Testis (tissue), 2 donors: ENCODE measurements at regions not wholly inside any gene's neighbourhood (a gene's known extent, or its start where the extent isn't known, plus 50 kb on each side); places are given as distances from the start of the nearest gene placed in this dataset.

ENCODE experiments used
- DNase-seq: peaks from one replicate; pipeline ENCODE4 v3.0.0-alpha.2; 2019
- H3K27ac ChIP-seq, 2 donors: fragments of 200-600 bp; sonication (generic); one replicate each; pipeline ENCODE4 v1.5.1; 2019
- H3K27me3 ChIP-seq: fragments of 200-600 bp; sonication (generic); one replicate; pipeline ENCODE4 v1.5.1; 2019
- H3K36me3 ChIP-seq: fragments of 200-600 bp; sonication (generic); one replicate; pipeline ENCODE4 v1.5.1; 2017; ENCODE audit warnings: low read depth; ENCODE audit errors: missing control alignments
- H3K4me1 ChIP-seq: fragments of 200-600 bp; sonication (generic); one replicate; pipeline ENCODE4 v1.5.1; 2019
- H3K4me3 ChIP-seq, 2 donors: fragments of 200-600 bp; sonication (generic); one replicate each; pipeline ENCODE4 v1.5.1; 2017 to 2019
- H3K9me3 ChIP-seq: fragments of 200-600 bp; sonication (generic); one replicate; pipeline ENCODE4 v1.5.1; 2017
- CTCF ChIP-seq, 3 experiments: fragments of 450-650 bp in 2 of 3; fragments of 200-600 bp in 1 of 3; sonication (generic) in 1 of 3; IDR thresholded peaks; one replicate each; pipeline ENCODE4 v1.5.1; 2016 to 2019; ENCODE audit warnings: antibody characterized with exemption in 3 of 3, mild to moderate bottlenecking in 2 of 3, moderate library complexity in 1 of 3
- POLR2A ChIP-seq: fragments of 450-650 bp; IDR thresholded peaks from one replicate; pipeline ENCODE4 v1.6.1; 2017; ENCODE audit warnings: antibody characterized with exemption, mild to moderate bottlenecking, moderate library complexity
- WGBS, 2 donors: methylation state at CpG; one replicate each; pipeline ENCODE4 v1.1.5; 2018; 5-methylcytosine and 5-hydroxymethylcytosine counted together
- intact Hi-C: fragments of 100-400 bp; cut with DNase I; formaldehyde crosslinking; loops from one replicate; pipeline ENCODE4 v1.15.1; 2023; ENCODE audit warnings: low total_unique reads

- WGBS, 2 donors: 71 to 79% methylated on average over 6 of the region's 6 CpGs
- no peaks in the 10 kb centered on the region for H3K4me1 ChIP-seq
- H3K9me3 ChIP-seq: no peaks in the 10 kb centered on the region
- intact Hi-C loops: no loop called here
- H3K4me3 ChIP-seq: no peak overlapping the region
- no peaks in the 10 kb centered on the region for H3K27me3 ChIP-seq
- no peak overlapping the region for H3K27ac ChIP-seq
- DNase-seq: no peak
- H3K36me3 ChIP-seq: no peaks in the 10 kb centered on the region
- TF ChIP-seq CTCF (IDR thresholded peaks at IDR 0.05) (no peak), POLR2A (no peak)
Observed at GRCh38 chr7:21125297-21125696, 302.6 kb upstream of the SP4 start.

GRCh38 chr7:21128062-21128817 is 299.6 kb upstream of the SP4 start:
- TF ChIP-seq POLR2A (no peak), CTCF (IDR thresholded peaks at IDR 0.05) (no peak)
- no peak for DNase-seq
- Histone ChIP-seq H3K27me3 (no peaks in the 10 kb centered on the region), H3K27ac (no peak overlapping the region), H3K4me3 (no peak overlapping the region), H3K36me3 (no peaks in the 10 kb centered on the region), H3K4me1 (no peaks in the 10 kb centered on the region), H3K9me3 (no peaks in the 10 kb centered on the region)
- WGBS, 2 donors: 26 to 36% methylated on average over 8 of the region's 8 CpGs
- intact Hi-C loops: no loop called here

GRCh38 chr7:21131897-21132296 is 296.0 kb upstream of the SP4 start:
- Histone ChIP-seq H3K4me1 (no peaks in the 10 kb centered on the region), H3K4me3 (no peak overlapping the region), H3K27ac (no peak overlapping the region), H3K27me3 (no peaks in the 10 kb centered on the region), H3K36me3 (no peaks in the 10 kb centered on the region), H3K9me3 (no peaks in the 10 kb centered on the region)
- 84 to 86% methylated on average over 1 of the region's 1 CpG for WGBS, 2 donors
- DNase-seq: no peak
- TF ChIP-seq POLR2A: no peak
- no peak for TF ChIP-seq CTCF (IDR thresholded peaks at IDR 0.05)
- intact Hi-C loops: no loop called here

- Histone ChIP-seq H3K27ac (no peak overlapping the region), H3K9me3 (no peaks in the 10 kb centered on the region), H3K4me3 (no peak overlapping the region), H3K4me1 (no peaks in the 10 kb centered on the region), H3K36me3 (no peaks in the 10 kb centered on the region), H3K27me3 (no peaks in the 10 kb centered on the region)
- no peak for DNase-seq
- intact Hi-C loops: no loop called here
- TF ChIP-seq POLR2A (no peak), CTCF (IDR thresholded peaks at IDR 0.05) (no peak)
- WGBS, 2 donors: 81 to 84% methylated on average over 2 of the region's 2 CpGs
Observed at GRCh38 chr7:21134631-21135030, 293.3 kb upstream of the SP4 start.

- 84 to 97% methylated on average over 2 of the region's 2 CpGs for WGBS, 2 donors
- no peaks in the 10 kb centered on the region for H3K27me3 ChIP-seq
- TF ChIP-seq CTCF (IDR thresholded peaks at IDR 0.05) (no peak), POLR2A (no peak)
- H3K36me3 ChIP-seq: no peaks in the 10 kb centered on the region
- intact Hi-C loops: no loop called here
- H3K27ac ChIP-seq: no peak overlapping the region
- no peaks in the 10 kb centered on the region for H3K4me1 ChIP-seq
- H3K4me3 ChIP-seq: no peak overlapping the region
- DNase-seq: no peak
- H3K9me3 ChIP-seq: no peaks in the 10 kb centered on the region
Observed at GRCh38 chr7:21135437-21135836, 292.4 kb upstream of the SP4 start.
